ENCODE measurements at regions not wholly inside any gene's neighbourhood (a gene's known extent, or its start where the extent isn't known, plus 50 kb on each side); places are given as distances from the start of the nearest gene placed in this dataset.

DNA sequence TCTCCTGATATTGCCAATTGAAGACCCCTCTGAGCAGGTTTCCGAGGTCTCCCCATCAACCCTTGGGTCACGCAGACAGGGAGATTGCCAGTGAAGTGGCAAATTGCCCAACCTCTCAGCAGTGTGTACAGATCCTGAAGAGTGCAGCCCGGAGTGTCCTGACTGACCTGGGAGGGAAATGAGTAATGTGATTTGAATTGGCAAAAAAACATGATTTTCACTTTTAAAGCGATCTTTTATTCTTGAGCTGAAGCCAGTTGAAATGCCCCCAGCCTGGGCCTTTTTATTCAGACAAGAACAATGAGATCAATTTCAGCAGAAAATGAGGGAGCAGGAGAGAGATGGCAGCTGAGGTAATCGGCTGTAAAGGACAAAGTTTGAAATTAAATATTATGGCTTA, 401.8 kb downstream of the RAPGEF2 start:
- TF ChIP-seq POLR2A (IDR thresholded peaks at IDR 0.05) = no peak
- TF ChIP-seq, protein P1, sequence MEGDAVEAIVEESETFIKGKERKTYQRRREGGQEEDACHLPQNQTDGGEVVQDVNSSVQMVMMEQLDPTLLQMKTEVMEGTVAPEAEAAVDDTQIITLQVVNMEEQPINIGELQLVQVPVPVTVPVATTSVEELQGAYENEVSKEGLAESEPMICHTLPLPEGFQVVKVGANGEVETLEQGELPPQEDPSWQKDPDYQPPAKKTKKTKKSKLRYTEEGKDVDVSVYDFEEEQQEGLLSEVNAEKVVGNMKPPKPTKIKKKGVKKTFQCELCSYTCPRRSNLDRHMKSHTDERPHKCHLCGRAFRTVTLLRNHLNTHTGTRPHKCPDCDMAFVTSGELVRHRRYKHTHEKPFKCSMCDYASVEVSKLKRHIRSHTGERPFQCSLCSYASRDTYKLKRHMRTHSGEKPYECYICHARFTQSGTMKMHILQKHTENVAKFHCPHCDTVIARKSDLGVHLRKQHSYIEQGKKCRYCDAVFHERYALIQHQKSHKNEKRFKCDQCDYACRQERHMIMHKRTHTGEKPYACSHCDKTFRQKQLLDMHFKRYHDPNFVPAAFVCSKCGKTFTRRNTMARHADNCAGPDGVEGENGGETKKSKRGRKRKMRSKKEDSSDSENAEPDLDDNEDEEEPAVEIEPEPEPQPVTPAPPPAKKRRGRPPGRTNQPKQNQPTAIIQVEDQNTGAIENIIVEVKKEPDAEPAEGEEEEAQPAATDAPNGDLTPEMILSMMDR (IDR thresholded peaks at IDR 0.05) = no peak

Data from upper lobe of left lung (tissue), 4 donors.